Aorta (tissue), 5 donors: ENCODE measurements at regions not wholly inside any gene's neighbourhood (a gene's known extent, or its start where the extent isn't known, plus 50 kb on each side); places are given as distances from the start of the nearest gene placed in this dataset.

ENCODE experiments used
- ATAC-seq: fragments of 200-7000 bp; cut with Tn5 transposase; one replicate; pipeline ENCODE4 v1.9.1; 2022; ENCODE audit warnings: moderate library complexity; ENCODE audit not compliant: low FRiP score
- DNase-seq, 2 donors: peaks; one replicate each; pipeline ENCODE4 v3.0.0-alpha.2; 2020
- H3K27ac ChIP-seq, 2 donors: one replicate each; pipeline ENCODE4 v1.5.1; 2013; ENCODE audit warnings: low read length in 2 of 2, mild to moderate bottlenecking in 2 of 2, moderate library complexity in 2 of 2, control low read depth in 1 of 2, inconsistent platforms in 1 of 2, low read depth in 1 of 2
- H3K27me3 ChIP-seq, 2 donors: one replicate each; pipeline ENCODE4 v1.6.1; 2013; ENCODE audit warnings: control low read depth in 1 of 2, low read length in 1 of 2, mild to moderate bottlenecking in 1 of 2, moderate library complexity in 1 of 2; ENCODE audit not compliant: insufficient read depth in 2 of 2, control insufficient read depth in 1 of 2
- H3K36me3 ChIP-seq, 2 donors: one replicate each; pipeline ENCODE4 v1.6.1; 2013; ENCODE audit warnings: control low read depth in 1 of 2, low read length in 1 of 2, mild to moderate bottlenecking in 1 of 2; ENCODE audit not compliant: insufficient read depth in 2 of 2, control insufficient read depth in 1 of 2
- H3K4me1 ChIP-seq, 2 donors: one replicate each; pipeline ENCODE4 v1.6.1; 2013; ENCODE audit warnings: low read length in 2 of 2, control low read depth in 1 of 2, mild to moderate bottlenecking in 1 of 2, moderate library complexity in 1 of 2; ENCODE audit not compliant: insufficient read depth in 2 of 2, control insufficient read depth in 1 of 2
- H3K4me3 ChIP-seq, 2 donors: one replicate each; pipeline ENCODE4 v1.5.1; 2013; ENCODE audit warnings: low read length in 2 of 2, control low read depth in 1 of 2, mild to moderate bottlenecking in 1 of 2
- H3K9me3 ChIP-seq: one replicate; pipeline ENCODE4 v1.6.1; 2013; ENCODE audit warnings: mild to moderate bottlenecking, low read length; ENCODE audit not compliant: control insufficient read depth
- WGBS, 2 donors: extraction: QIAGEN DNeasy Blood & Tissue Kit; methylation state at CpG; one replicate each; pipeline ENCODE4 v1.1.7; 2013; 5-methylcytosine and 5-hydroxymethylcytosine counted together
- intact Hi-C, 2 donors: fragments of 100-400 bp; cut with DNase I; formaldehyde crosslinking; loops; one replicate each; pipeline versions ENCODE4 v1.14.2 to v1.15.0; 2022
- donor health status: healthy with polysubstance abuse.
- donor health status: Bipolar disorder and iron deficiency.
- donor health status: DM: no; HTN: no; CAD: no.
- donor health status: DM: no; HTN: no; CAD: no.
- donor health status: DM: yes; HTN: yes; CAD: no.

DNA sequence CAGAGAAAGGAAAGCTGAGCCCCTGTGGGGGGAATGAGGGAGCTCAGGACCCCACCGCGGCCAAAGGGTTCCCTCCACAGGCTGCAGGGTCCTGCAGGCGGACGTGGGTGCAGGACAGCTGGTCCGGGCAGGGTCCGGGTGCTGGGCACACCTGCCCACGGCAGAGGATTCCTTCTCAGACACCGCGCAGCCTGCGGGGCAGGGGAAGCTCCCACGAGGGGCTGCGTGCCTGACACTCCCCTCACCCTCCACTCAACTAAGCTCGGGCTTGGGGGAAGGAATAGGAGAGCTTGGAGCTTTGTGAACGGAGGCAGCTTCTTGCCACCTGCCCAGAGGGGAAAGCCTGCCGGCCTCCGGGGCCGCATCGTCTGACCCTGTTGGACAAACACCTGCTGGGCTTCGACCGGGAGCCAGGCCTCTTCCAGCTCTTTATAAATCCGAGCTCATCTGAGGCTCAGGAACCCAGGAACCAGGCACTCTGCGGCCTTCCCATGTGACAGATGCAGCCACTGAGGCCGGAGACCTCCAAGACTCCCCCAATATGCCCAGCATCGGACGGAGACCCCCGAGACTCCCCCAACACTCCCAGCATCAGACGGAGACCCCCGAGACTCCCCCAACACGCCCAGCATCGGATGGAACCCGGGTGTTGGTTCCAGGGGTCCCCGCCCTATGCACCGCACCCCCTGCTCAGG lies 97.3 kb downstream of the PDGFA start:
- Histone ChIP-seq H3K4me3 (no peak overlapping the region), H3K27me3 (no peaks in the 10 kb centered on the region), H3K9me3 (no peaks in the 10 kb centered on the region), H3K4me1 (no peaks in the 10 kb centered on the region), H3K36me3 (no peaks in the 10 kb centered on the region), H3K27ac (no peak overlapping the region)
- intact Hi-C loops, result no loop called here
- 93% methylated on average over 29 to 33 of the region's 33 CpGs for WGBS, 2 donors
- no peak for ATAC-seq
- peak; percentile 37 to 59 for DNase-seq

- peak; percentile 31 to 53 for DNase-seq
- no peaks in the 10 kb centered on the region for H3K4me1 ChIP-seq
- H3K4me3 ChIP-seq, result no peak overlapping the region
- H3K36me3 ChIP-seq, result no peaks in the 10 kb centered on the region
- H3K27me3 ChIP-seq, result no peaks in the 10 kb centered on the region
- ATAC-seq, result no peak
- WGBS, 2 donors, result 90 to 92% methylated on average over 15 of the region's 15 CpGs
- no peaks in the 10 kb centered on the region for H3K9me3 ChIP-seq
- no peak overlapping the region for H3K27ac ChIP-seq
- intact Hi-C loops, result no loop called here
Observed at GRCh38 chr7:422886-423225, 96.8 kb downstream of the PDGFA start.

DNA sequence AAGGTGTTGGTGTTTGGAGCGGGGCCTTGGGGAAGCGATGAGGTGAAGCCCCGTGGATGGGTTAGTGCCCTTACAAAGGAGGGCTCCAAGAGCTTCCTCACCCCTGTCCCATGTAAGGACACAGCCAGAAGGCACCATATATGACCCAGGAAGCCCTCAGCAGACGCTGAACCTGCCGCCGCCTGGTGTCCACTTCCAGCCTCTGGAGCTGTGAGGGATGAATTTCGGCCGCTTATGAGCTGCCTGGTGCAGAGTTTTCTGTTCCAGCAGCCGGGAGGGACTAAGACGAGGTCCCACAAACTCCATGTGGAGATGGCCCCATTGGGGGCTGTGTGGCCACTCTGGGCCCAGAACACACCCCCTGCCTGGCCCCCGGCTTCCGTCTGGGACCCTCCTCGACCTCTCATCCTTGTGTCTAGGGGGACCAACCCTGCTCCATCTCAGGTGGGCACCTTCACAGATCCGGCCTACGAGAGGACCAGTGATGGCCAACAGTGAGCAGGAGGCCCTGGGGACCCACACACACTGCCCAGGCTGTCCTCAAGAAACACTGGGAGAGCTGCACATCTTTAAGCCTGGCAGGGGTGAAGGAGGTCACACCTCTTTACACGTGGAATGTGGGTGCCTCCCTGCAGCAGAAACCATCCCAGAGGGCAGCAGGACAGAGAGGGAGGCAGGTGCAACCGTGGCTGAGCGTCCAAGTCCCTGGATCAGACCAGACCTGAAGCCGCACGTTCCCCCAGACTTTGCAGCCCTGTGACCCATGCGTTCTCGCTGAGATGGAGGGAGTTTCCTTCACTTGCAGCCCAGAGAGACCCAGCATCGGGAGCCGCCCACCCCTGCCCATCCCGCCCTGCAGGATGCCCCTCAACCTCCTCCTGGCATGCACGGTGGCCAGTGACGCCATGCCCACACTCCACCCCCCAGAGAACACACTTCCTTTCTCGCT lies 96.1 kb downstream of the PDGFA start:
- H3K4me1 ChIP-seq, result no peaks in the 10 kb centered on the region
- no peak overlapping the region for H3K27ac ChIP-seq
- ATAC-seq (peak; percentile 1), DNase-seq (peak; percentile 34 to 61)
- no peaks in the 10 kb centered on the region for H3K36me3 ChIP-seq
- intact Hi-C loops, result no loop called here
- WGBS, 2 donors, result 89 to 92% methylated on average over 28 of the region's 28 CpGs
- H3K27me3 ChIP-seq, result no peaks in the 10 kb centered on the region
- H3K9me3 ChIP-seq, result no peaks in the 10 kb centered on the region
- H3K4me3 ChIP-seq, result no peak overlapping the region

DNA sequence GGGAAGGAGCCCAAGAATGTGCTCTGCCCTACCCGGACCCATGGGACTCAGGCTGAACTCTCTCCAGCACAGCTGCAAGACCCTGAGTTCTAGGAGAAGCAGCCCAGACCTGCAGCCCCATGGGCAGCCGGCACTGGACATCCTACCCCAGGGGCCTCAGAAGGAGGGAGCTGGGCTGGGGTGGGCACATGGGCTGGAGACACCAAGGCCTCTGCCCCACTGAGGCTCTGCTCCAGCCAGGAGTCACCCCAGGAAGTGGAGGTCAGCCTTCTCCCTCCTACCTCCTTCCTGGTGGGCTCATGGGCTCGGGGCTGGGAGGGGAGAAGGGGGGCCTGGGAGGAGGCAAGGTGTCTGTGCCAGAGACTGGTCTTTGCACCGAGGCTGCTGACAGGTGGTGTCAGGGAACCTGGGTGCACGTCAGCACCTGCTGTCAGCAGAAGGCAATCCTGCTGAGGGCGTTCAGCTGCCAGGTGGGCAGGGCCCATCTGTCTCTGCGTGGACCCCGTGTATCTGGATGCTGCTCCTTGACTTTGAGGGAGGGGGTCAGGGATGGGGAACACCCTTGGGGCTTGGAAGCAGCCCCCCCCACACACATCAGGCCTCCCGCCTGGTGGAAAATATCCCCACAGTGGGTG lies 95.2 kb downstream of the PDGFA start:
- Histone ChIP-seq H3K27ac (no peak overlapping the region), H3K9me3 (no peaks in the 10 kb centered on the region), H3K36me3 (no peaks in the 10 kb centered on the region), H3K27me3 (no peaks in the 10 kb centered on the region), H3K4me1 (no peaks in the 10 kb centered on the region), H3K4me3 (no peak overlapping the region)
- ATAC-seq, result no peak
- DNase-seq, result peak; percentile 27 to 65
- WGBS, 2 donors, result 65 to 78% methylated on average over 8 to 9 of the region's 9 CpGs
- intact Hi-C loops, result no loop called here

GRCh38 chr7:424961-425793 lies 94.5 kb downstream of the PDGFA start:
- no peak overlapping the region for H3K27ac ChIP-seq
- no peaks in the 10 kb centered on the region for H3K36me3 ChIP-seq
- intact Hi-C loops, result no loop called here
- H3K4me1 ChIP-seq, result no peaks in the 10 kb centered on the region
- no peaks in the 10 kb centered on the region for H3K27me3 ChIP-seq
- H3K9me3 ChIP-seq, result no peaks in the 10 kb centered on the region
- DNase-seq (peak; percentile 76 to 91), ATAC-seq (peak; percentile 68)
- H3K4me3 ChIP-seq, result no peak overlapping the region
- 22 to 27% methylated on average over 46 of the region's 46 CpGs for WGBS, 2 donors

GRCh38 chr7:425794-426188 lies 93.9 kb downstream of the PDGFA start:
- intact Hi-C loops, result no loop called here

GRCh38 chr7:426510-426909 lies 93.1 kb downstream of the PDGFA start:
- intact Hi-C loops, result no loop called here
- WGBS, 2 donors, result 96 to 100% methylated on average over 12 of the region's 12 CpGs
- Histone ChIP-seq H3K27ac (no peak overlapping the region), H3K4me1 (no peaks in the 10 kb centered on the region), H3K9me3 (no peaks in the 10 kb centered on the region), H3K4me3 (no peak overlapping the region), H3K36me3 (no peaks in the 10 kb centered on the region), H3K27me3 (no peaks in the 10 kb centered on the region)
- ATAC-seq (no peak), DNase-seq (peak in 1 of 2 donors; percentile 41)

More at GRCh38 chr7:425794-426188, 93.9 kb downstream of the PDGFA start:
- ATAC-seq, result no peak
- H3K27ac ChIP-seq, result no peak overlapping the region
- WGBS, 2 donors, result 7 to 15% methylated on average over 12 to 16 of the region's 16 CpGs
- no peaks in the 10 kb centered on the region for H3K27me3 ChIP-seq
- DNase-seq, result peak in 1 of 2 donors; percentile 66
- no peaks in the 10 kb centered on the region for H3K36me3 ChIP-seq
- H3K9me3 ChIP-seq, result no peaks in the 10 kb centered on the region
- no peaks in the 10 kb centered on the region for H3K4me1 ChIP-seq
- H3K4me3 ChIP-seq, result no peak overlapping the region

- DNase-seq (no peak), ATAC-seq (no peak)
- Histone ChIP-seq H3K4me3 (no peak overlapping the region), H3K4me1 (no peaks in the 10 kb centered on the region), H3K36me3 (no peaks in the 10 kb centered on the region), H3K27ac (no peak overlapping the region), H3K27me3 (no peaks in the 10 kb centered on the region), H3K9me3 (no peaks in the 10 kb centered on the region)
- intact Hi-C loops, result no loop called here
- WGBS, 2 donors, result 96 to 97% methylated on average over 18 of the region's 18 CpGs
Observed at GRCh38 chr7:427506-428103, 92.0 kb downstream of the PDGFA start.
